GM23338 (cell line): ENCODE measurements at regions not wholly inside any gene's neighbourhood (a gene's known extent, or its start where the extent isn't known, plus 50 kb on each side); places are given as distances from the start of the nearest gene placed in this dataset.

Experiments used
- ATAC-seq: fragments of 200-7000 bp; cut with Tn5 transposase; 3 replicates; pipeline ENCODE4 v1.9.1; 2020
- DNase-seq: peaks from one replicate; pipeline ENCODE4 v3.0.0-alpha.2; 2015; ENCODE audit warnings: low spot score
- H2AFZ ChIP-seq: fragments of 200-600 bp; sonication (generic); 2 replicates; pipeline ENCODE4 v1.8.0; 2016; ENCODE audit warnings: antibody characterized with exemption, mild to moderate bottlenecking, moderate library complexity
- H3F3A ChIP-seq: fragments of 200-600 bp; sonication (generic); replicated peaks from 2 replicates; pipeline ENCODE4 v1.8.0; 2017; ENCODE audit warnings: antibody characterized with exemption, mixed run types, low read depth
- H3K27ac ChIP-seq: fragments of 200-600 bp; sonication (generic); 2 replicates; pipeline ENCODE4 v1.6.1; 2016; ENCODE audit warnings: low read depth
- H3K27me3 ChIP-seq: fragments of 200-600 bp; sonication (generic); 2 replicates; pipeline ENCODE4 v1.8.0; 2016; ENCODE audit warnings: mild to moderate bottlenecking, mixed run types, moderate library complexity; ENCODE audit not compliant: insufficient read depth
- H3K36me3 ChIP-seq: fragments of 200-600 bp; sonication (generic); 2 replicates; pipeline ENCODE4 v1.8.0; 2016; ENCODE audit warnings: mild to moderate bottlenecking; ENCODE audit not compliant: insufficient read depth
- H3K4me1 ChIP-seq: fragments of 200-600 bp; sonication (generic); 2 replicates; pipeline ENCODE4 v1.8.0; 2016; ENCODE audit warnings: mild to moderate bottlenecking, moderate library complexity; ENCODE audit not compliant: insufficient read depth
- H3K4me2 ChIP-seq: fragments of 200-600 bp; sonication (generic); 2 replicates; pipeline ENCODE4 v1.7.1; 2017; ENCODE audit warnings: mixed run types
- H3K4me3 ChIP-seq: fragments of 200-600 bp; sonication (generic); 2 replicates; pipeline ENCODE4 v1.6.1; 2016; ENCODE audit warnings: mixed run types
- H3K79me2 ChIP-seq: fragments of 200-600 bp; sonication (generic); replicated peaks from 2 replicates; pipeline ENCODE4 v1.8.0; 2017; ENCODE audit warnings: mild to moderate bottlenecking; ENCODE audit not compliant: insufficient read depth
- H3K9me2 ChIP-seq: fragments of 200-600 bp; sonication (generic); 2 replicates; pipeline ENCODE4 v1.8.0; 2017; ENCODE audit not compliant: insufficient read depth
- H4K20me1 ChIP-seq: fragments of 200-600 bp; sonication (generic); replicated peaks from 2 replicates; pipeline ENCODE4 v1.8.0; 2017; ENCODE audit warnings: mild to moderate bottlenecking; ENCODE audit not compliant: insufficient read depth
- H3K27ac Mint-ChIP-seq: 2 replicates; pipeline ENCODE4 v1.8.0; 2020; ENCODE audit warnings: inconsistent platforms, mild to moderate bottlenecking, moderate library complexity, mixed read lengths
- H3K27me3 Mint-ChIP-seq: 3 replicates; pipeline ENCODE4 v1.8.0; 2022; ENCODE audit warnings: low read depth, mild to moderate bottlenecking, moderate library complexity, mixed read lengths, inconsistent platforms; ENCODE audit not compliant: insufficient read depth, poor library complexity
- H3K36me3 Mint-ChIP-seq: 3 replicates; pipeline ENCODE4 v1.8.0; 2021; ENCODE audit warnings: low read depth, mild to moderate bottlenecking, inconsistent platforms, moderate library complexity, mixed read lengths
- H3K4me1 Mint-ChIP-seq: 3 replicates; pipeline ENCODE4 v1.8.0; 2020; ENCODE audit warnings: mild to moderate bottlenecking, inconsistent platforms, mixed read lengths
- H3K4me3 Mint-ChIP-seq: 3 replicates; pipeline ENCODE4 v1.8.0; 2021; ENCODE audit warnings: moderate library complexity, mild to moderate bottlenecking, inconsistent platforms, mixed read lengths
- H3K9me3 Mint-ChIP-seq: 3 replicates; pipeline ENCODE4 v1.8.0; 2020; ENCODE audit warnings: moderate library complexity, mild to moderate bottlenecking, inconsistent platforms, mixed read lengths
- CREB1 ChIP-seq: fragments of 250-450 bp; sonication (Bioruptor Pico); IDR thresholded peaks from 2 replicates; pipeline ENCODE4 v1.5.0; 2020; ENCODE audit warnings: low read depth, mild to moderate bottlenecking, moderate library complexity
- CTCF ChIP-seq, 2 experiments: fragments of 200-600 bp in 1 of 2; sonication (generic) in 1 of 2; conservative IDR thresholded peaks; 2 replicates each; pipeline versions ENCODE4 v1.5.1 to v1.6.1; 2016 to 2017; ENCODE audit warnings: antibody characterized with exemption in 2 of 2, low read depth in 2 of 2, mild to moderate bottlenecking in 2 of 2, moderate library complexity in 1 of 2
- EZH2 ChIP-seq: fragments of 200-600 bp; sonication (generic); IDR thresholded peaks from one replicate; pipeline ENCODE4 v1.8.0; 2017; ENCODE audit warnings: antibody characterized with exemption, mild to moderate bottlenecking, low read depth; ENCODE audit not compliant: unreplicated experiment
- EZH2phosphoT487 ChIP-seq: fragments of 200-600 bp; sonication (generic); IDR thresholded peaks from one replicate; pipeline ENCODE4 v1.8.1; 2018; ENCODE audit warnings: antibody characterized with exemption; ENCODE audit not compliant: unreplicated experiment
- JUNB ChIP-seq: IDR thresholded peaks from one replicate; pipeline ENCODE4 v1.6.1; 2016; ENCODE audit warnings: antibody characterized with exemption; ENCODE audit not compliant: unreplicated experiment
- NANOG ChIP-seq: IDR thresholded peaks from 2 replicates; pipeline ENCODE4 v1.6.1; 2016; ENCODE audit warnings: antibody characterized with exemption, borderline replicate concordance
- STAT1 ChIP-seq: IDR thresholded peaks from one replicate; pipeline ENCODE4 v1.6.1; 2016; ENCODE audit warnings: antibody characterized with exemption; ENCODE audit not compliant: unreplicated experiment
- TF ChIP-seq, protein P1 (sequence below): IDR thresholded peaks from one replicate; pipeline ENCODE4 v1.6.1; 2018; ENCODE audit warnings: antibody characterized with exemption; ENCODE audit not compliant: unreplicated experiment

- TF ChIP-seq, protein P1, sequence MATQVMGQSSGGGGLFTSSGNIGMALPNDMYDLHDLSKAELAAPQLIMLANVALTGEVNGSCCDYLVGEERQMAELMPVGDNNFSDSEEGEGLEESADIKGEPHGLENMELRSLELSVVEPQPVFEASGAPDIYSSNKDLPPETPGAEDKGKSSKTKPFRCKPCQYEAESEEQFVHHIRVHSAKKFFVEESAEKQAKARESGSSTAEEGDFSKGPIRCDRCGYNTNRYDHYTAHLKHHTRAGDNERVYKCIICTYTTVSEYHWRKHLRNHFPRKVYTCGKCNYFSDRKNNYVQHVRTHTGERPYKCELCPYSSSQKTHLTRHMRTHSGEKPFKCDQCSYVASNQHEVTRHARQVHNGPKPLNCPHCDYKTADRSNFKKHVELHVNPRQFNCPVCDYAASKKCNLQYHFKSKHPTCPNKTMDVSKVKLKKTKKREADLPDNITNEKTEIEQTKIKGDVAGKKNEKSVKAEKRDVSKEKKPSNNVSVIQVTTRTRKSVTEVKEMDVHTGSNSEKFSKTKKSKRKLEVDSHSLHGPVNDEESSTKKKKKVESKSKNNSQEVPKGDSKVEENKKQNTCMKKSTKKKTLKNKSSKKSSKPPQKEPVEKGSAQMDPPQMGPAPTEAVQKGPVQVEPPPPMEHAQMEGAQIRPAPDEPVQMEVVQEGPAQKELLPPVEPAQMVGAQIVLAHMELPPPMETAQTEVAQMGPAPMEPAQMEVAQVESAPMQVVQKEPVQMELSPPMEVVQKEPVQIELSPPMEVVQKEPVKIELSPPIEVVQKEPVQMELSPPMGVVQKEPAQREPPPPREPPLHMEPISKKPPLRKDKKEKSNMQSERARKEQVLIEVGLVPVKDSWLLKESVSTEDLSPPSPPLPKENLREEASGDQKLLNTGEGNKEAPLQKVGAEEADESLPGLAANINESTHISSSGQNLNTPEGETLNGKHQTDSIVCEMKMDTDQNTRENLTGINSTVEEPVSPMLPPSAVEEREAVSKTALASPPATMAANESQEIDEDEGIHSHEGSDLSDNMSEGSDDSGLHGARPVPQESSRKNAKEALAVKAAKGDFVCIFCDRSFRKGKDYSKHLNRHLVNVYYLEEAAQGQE = no peak
- no peak for TF ChIP-seq CREB1
- TF ChIP-seq CTCF (conservative IDR thresholded peaks at IDR 0.05; ENCODE audit: low read depth in 2 of 2) = no peak
- no peak for TF ChIP-seq JUNB
- no peak for TF ChIP-seq NANOG
- TF ChIP-seq STAT1 = no peak
Measured at GRCh38 chr22:27170491-27170890, 513.1 kb downstream of the MIAT start (continued).

DNA sequence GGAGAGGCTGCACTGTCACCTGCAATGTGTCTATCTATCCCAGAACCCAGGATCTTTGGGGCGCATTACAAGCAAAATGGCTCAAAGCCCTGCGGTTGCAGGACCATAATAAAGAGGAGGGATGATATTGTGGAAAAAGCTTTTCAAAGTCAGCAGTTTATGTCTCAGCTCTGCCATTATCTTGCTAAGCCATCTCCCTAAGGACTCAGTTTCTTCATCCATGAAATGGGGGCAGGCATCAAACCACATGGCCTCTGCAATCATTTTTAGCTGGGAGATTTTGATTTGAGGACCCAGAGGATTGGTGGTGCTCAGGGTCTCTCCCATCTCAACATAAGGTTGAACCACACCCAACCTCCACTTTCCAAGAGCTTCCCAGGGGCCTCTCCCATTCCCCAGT is 513.8 kb downstream of the MIAT start:
- peaks cover 25% of the 10 kb centered on the region for H3K4me1 ChIP-seq
- no peaks in the 10 kb centered on the region for H3F3A ChIP-seq
- H3K9me3 Mint-ChIP-seq = no peaks in the 10 kb centered on the region
- H3K36me3 Mint-ChIP-seq = no peaks in the 10 kb centered on the region
- H3K4me1 Mint-ChIP-seq = peaks cover 36% of the 10 kb centered on the region
- H3K4me3 ChIP-seq = no peak overlapping the region
- peaks cover 8% of the 10 kb centered on the region for H3K27me3 Mint-ChIP-seq
- peaks cover 5% of the 10 kb centered on the region; the same call in 1 of the 2 replicates for H3K9me2 ChIP-seq
- H3K36me3 ChIP-seq = no peaks in the 10 kb centered on the region
- H3K27me3 ChIP-seq = no peaks in the 10 kb centered on the region
- no peak overlapping the region; the same call in 1 of the 2 replicates for H2AFZ ChIP-seq
- H3K4me2 ChIP-seq = no peak overlapping the region
- DNase-seq (no peak), ATAC-seq (no peak)
- no peak overlapping the region for H3K27ac Mint-ChIP-seq
- H3K4me3 Mint-ChIP-seq = no peak overlapping the region
- H3K79me2 ChIP-seq = no peaks in the 10 kb centered on the region
- no peaks in the 10 kb centered on the region for H4K20me1 ChIP-seq
- H3K27ac ChIP-seq = no peak overlapping the region
- TF ChIP-seq JUNB (no peak), EZH2phosphoT487 (no peak), EZH2 (no peak), STAT1 (no peak), NANOG (no peak), CTCF (conservative IDR thresholded peaks at IDR 0.05; ENCODE audit: low read depth in 2 of 2) (no peak), CREB1 (no peak)
- TF ChIP-seq, protein P1 = no peak
